Transverse colon (tissue), 3 donors: ENCODE measurements at regions not wholly inside any gene's neighbourhood (a gene's known extent, or its start where the extent isn't known, plus 50 kb on each side); places are given as distances from the start of the nearest gene placed in this dataset.

Source experiments
- CTCF ChIP-seq, 5 experiments: fragments of 200-600 bp in 3 of 5; fragments of 450-650 bp in 2 of 5; sonication (generic) in 3 of 5; IDR thresholded peaks; 1 replicate in 2 of 5; 2 replicates in 3 of 5; pipeline ENCODE4 v1.5.1; 2016 to 2017; ENCODE audit warnings: antibody characterized with exemption in 5 of 5, inconsistent platforms in 3 of 5, mild to moderate bottlenecking in 2 of 5, moderate library complexity in 1 of 5
- EP300 ChIP-seq: sonication (generic); formaldehyde crosslinking; IDR thresholded peaks from one replicate; pipeline ENCODE4 v1.6.1; 2017; ENCODE audit warnings: antibody characterized with exemption, low read depth
- POLR2A ChIP-seq: fragments of 450-650 bp; IDR thresholded peaks from one replicate; pipeline ENCODE4 v1.6.1; 2016; ENCODE audit warnings: antibody characterized with exemption, mild to moderate bottlenecking, moderate library complexity

- TF ChIP-seq CTCF (IDR thresholded peaks at IDR 0.05) (no peak), POLR2A (no peak), EP300 (no peak)
Measured at GRCh38 chr16:8310323-8310722, 280.0 kb downstream of the TMEM114 start.
